RWPE2 (cell line): ENCODE measurements at regions not wholly inside any gene's neighbourhood (a gene's known extent, or its start where the extent isn't known, plus 50 kb on each side); places are given as distances from the start of the nearest gene placed in this dataset.

Experiments used
- ATAC-seq: fragments of 200-7000 bp; cut with Tn5 transposase; 3 replicates; pipeline ENCODE4 v1.9.1; 2021; ENCODE audit warnings: low read depth
- DNase-seq: peaks from one replicate; pipeline ENCODE4 v3.0.0-alpha.2; 2020; ENCODE audit warnings: low spot score
- H3K27ac ChIP-seq: fragments of 450-650 bp; 2 replicates; pipeline ENCODE4 v1.5.1; 2017; ENCODE audit warnings: mild to moderate bottlenecking; ENCODE audit not compliant: poor library complexity, severe bottlenecking
- H3K27me3 ChIP-seq: fragments of 250-450 bp; sonication (Bioruptor Pico); 2 replicates; pipeline ENCODE4 v1.5.1; 2021; ENCODE audit warnings: mild to moderate bottlenecking, moderate library complexity; ENCODE audit not compliant: insufficient read depth, poor library complexity, severe bottlenecking
- H3K36me3 ChIP-seq: fragments of 250-450 bp; sonication (Bioruptor Pico); 2 replicates; pipeline ENCODE4 v1.5.1; 2020; ENCODE audit warnings: low read depth, mild to moderate bottlenecking, moderate library complexity
- H3K4me1 ChIP-seq: fragments of 250-450 bp; sonication (Bioruptor Pico); 2 replicates; pipeline ENCODE4 v1.5.1; 2021; ENCODE audit warnings: mild to moderate bottlenecking, moderate library complexity; ENCODE audit not compliant: insufficient read depth, poor library complexity, severe bottlenecking
- H3K4me3 ChIP-seq: fragments of 250-450 bp; sonication (Bioruptor Pico); 2 replicates; pipeline ENCODE4 v1.5.1; 2021; ENCODE audit warnings: mild to moderate bottlenecking, moderate library complexity; ENCODE audit not compliant: severe bottlenecking
- H3K9me3 ChIP-seq: fragments of 250-450 bp; sonication (Bioruptor Pico); 2 replicates; pipeline ENCODE4 v1.5.1; 2021; ENCODE audit warnings: mild to moderate bottlenecking, moderate library complexity; ENCODE audit not compliant: severe bottlenecking
- CTCF ChIP-seq: fragments of 450-650 bp; IDR thresholded peaks from one replicate; pipeline ENCODE4 v1.5.1; 2017; ENCODE audit warnings: mild to moderate bottlenecking, moderate library complexity; ENCODE audit not compliant: poor library complexity, severe bottlenecking

DNA sequence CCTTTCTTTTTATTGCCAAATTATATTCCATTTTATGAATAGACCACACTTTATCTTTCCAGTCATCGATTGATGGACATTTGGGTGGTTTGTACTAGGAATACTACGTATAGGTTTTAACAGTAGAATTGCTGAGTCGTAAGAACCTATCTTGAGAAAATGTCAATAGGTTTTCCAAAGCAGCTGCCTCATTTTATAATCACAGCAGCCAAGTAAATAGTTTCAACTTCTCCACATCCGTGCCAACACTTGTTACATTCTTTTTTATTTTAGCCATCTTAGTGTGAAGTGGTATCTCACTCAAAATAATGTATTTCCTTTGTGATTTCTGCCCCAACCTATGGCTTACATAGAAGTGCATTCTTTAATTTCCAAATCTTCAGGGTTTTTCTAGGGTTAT lies 479.2 kb downstream of the CDH26 start:
- no peak for ATAC-seq
- no peak for DNase-seq

DNA sequence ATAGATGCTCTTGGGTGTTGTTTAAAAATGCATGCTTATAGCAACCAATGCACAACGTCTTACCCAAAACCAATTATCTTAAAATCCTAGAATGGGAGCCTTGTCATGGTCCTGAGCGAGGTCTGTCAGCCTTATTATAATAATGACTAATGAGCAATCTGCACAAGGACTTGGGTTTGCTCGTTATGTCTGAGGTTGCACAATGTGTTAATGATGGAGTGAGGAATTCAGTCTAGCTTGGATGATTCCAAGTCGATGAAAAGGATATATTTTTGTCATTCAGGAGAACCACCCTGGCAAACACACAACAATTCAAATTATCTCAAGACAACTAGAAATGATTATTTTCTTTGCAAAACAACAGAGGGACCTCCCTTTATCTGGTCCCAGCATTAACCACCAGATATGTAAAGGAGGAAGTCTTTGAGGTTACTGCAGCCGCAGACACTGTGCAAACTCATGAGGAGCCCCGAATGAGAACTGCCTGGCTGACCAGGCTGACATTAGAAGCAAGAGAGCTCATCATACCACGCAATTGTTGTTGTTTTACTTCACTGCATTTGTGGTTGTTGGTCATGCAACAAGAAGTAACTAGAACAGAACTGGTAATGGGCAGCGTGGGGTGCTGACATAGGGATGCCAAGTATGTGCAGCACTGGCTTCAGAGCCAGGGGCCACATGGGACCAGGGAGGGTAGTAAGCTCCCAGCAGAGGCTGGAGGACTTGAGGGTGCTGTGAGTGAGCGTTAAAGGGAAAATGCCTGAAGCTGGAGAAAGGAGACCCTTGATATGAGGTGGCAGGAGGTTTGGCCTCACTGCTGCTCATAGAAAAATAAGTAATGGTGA lies 488.3 kb downstream of the CDH26 start:
- DNase-seq: no peak
- Histone ChIP-seq H3K36me3 (no peaks in the 10 kb centered on the region), H3K27ac (no peak overlapping the region), H3K4me1 (no peaks in the 10 kb centered on the region), H3K9me3 (no peaks in the 10 kb centered on the region), H3K4me3 (no peak overlapping the region), H3K27me3 (peaks cover 94% of the 10 kb centered on the region)
- ATAC-seq: 0 out of 3 replicates have a peak, but pooled peaks have one; percentile 18
- no peak for TF ChIP-seq CTCF

More for the DNA sequence above, 479.2 kb downstream of the CDH26 start:
- Histone ChIP-seq H3K27me3 (peaks cover 100% of the 10 kb centered on the region), H3K4me3 (no peak overlapping the region), H3K4me1 (no peaks in the 10 kb centered on the region), H3K27ac (no peak overlapping the region), H3K9me3 (no peaks in the 10 kb centered on the region), H3K36me3 (no peaks in the 10 kb centered on the region)
- TF ChIP-seq CTCF: no peak

DNA sequence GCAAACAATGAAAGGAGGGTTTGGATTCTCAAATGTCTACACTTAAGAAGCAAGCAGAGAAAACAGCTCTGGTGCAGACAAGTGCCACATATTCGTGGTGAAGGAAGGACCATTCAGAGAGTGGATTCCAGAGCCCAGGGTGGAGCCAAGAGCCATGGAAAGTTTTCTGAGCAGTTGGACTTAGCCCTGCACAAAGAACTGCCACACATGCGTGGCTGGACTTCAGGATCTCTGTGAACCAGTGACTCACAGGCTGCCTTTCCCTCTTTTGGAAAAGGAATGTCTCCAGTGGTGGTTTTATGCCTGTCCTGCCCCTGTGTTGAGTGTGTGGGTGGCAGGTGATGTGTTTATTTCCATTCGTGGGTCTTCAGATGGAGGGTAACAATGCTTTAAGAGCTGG lies 489.5 kb downstream of the CDH26 start:
- H3K36me3 ChIP-seq: no peaks in the 10 kb centered on the region
- no peak overlapping the region for H3K27ac ChIP-seq
- no peaks in the 10 kb centered on the region for H3K9me3 ChIP-seq
- no peak overlapping the region for H3K4me3 ChIP-seq
- DNase-seq (no peak), ATAC-seq (no peak; the same call in 2 of the 3 replicates)
- peaks cover 91% of the 10 kb centered on the region for H3K27me3 ChIP-seq
- H3K4me1 ChIP-seq: no peaks in the 10 kb centered on the region
- no peak for TF ChIP-seq CTCF

GRCh38 chr20:60453388-60454246 lies 495.4 kb downstream of the CDH26 start:
- Histone ChIP-seq H3K27me3 (peaks cover 96% of the 10 kb centered on the region), H3K4me3 (no peak overlapping the region), H3K36me3 (no peaks in the 10 kb centered on the region), H3K4me1 (no peaks in the 10 kb centered on the region), H3K9me3 (no peaks in the 10 kb centered on the region), H3K27ac (no peak overlapping the region)
- peak; percentile 54 for TF ChIP-seq CTCF
- ATAC-seq (peak; percentile 58; the same call in 1 of the 3 replicates), DNase-seq (no peak)
